Glutamatergic neuron (in vitro differentiated cells): ENCODE measurements at regions not wholly inside any gene's neighbourhood (a gene's known extent, or its start where the extent isn't known, plus 50 kb on each side); places are given as distances from the start of the nearest gene placed in this dataset.
"Not testable (repeated sequence)": the region's sequence is repeated elsewhere in the genome, so short reads cannot be mapped to it uniquely, and the experiment has no call there.

Source experiments
- DNase-seq: peaks from one replicate; pipeline ENCODE4 v3.0.0; 2022
- H3K27ac Mint-ChIP-seq: one replicate; pipeline ENCODE4 v1.8.0; 2020; ENCODE audit warnings: mild to moderate bottlenecking, mixed read lengths, inconsistent platforms; ENCODE audit not compliant: unreplicated experiment
- H3K27me3 Mint-ChIP-seq: one replicate; pipeline ENCODE4 v1.8.0; 2020; ENCODE audit warnings: mild to moderate bottlenecking, moderate library complexity, mixed read lengths, inconsistent platforms; ENCODE audit not compliant: unreplicated experiment
- H3K36me3 Mint-ChIP-seq: one replicate; pipeline ENCODE4 v1.8.0; 2020; ENCODE audit warnings: mild to moderate bottlenecking, mixed read lengths, inconsistent platforms; ENCODE audit not compliant: unreplicated experiment
- H3K4me1 Mint-ChIP-seq: one replicate; pipeline ENCODE4 v1.8.0; 2020; ENCODE audit warnings: mild to moderate bottlenecking, low read depth, mixed read lengths, inconsistent platforms; ENCODE audit not compliant: unreplicated experiment
- H3K4me3 Mint-ChIP-seq: one replicate; pipeline ENCODE4 v1.8.0; 2020; ENCODE audit warnings: mild to moderate bottlenecking, mixed read lengths, inconsistent platforms; ENCODE audit not compliant: unreplicated experiment
- H3K9me3 Mint-ChIP-seq: one replicate; pipeline ENCODE4 v1.8.0; 2020; ENCODE audit warnings: mild to moderate bottlenecking, moderate library complexity, mixed read lengths, inconsistent platforms; ENCODE audit not compliant: unreplicated experiment

GRCh38 chr21:7853426-7853825 is 2668.0 kb upstream of the TPTE start:
- H3K9me3 Mint-ChIP-seq, H3K4me3 Mint-ChIP-seq, H3K27ac Mint-ChIP-seq, H3K27me3 Mint-ChIP-seq, H3K36me3 Mint-ChIP-seq, H3K4me1 Mint-ChIP-seq, DNase-seq: not testable (repeated sequence)

DNA sequence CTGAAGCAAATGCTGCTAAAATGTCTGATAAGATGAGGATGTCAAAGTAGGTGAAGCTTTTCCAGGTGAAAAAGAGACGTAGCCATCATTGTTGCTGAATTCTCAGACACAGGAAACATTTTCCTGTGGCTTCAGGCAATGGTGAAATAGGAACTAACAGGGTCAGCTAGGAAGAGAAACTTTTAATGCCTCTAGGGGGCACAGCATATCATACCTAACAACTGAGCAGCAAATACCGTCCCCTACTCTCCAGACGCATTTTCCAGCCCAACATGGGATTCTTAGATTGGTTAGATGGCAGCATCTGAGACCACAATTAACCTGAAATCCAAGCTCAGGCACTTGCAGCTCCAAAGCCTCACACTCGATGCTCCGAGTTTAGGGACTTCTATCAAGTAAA is 2667.5 kb upstream of the TPTE start:
- not testable (repeated sequence) for H3K27me3 Mint-ChIP-seq, H3K4me3 Mint-ChIP-seq, DNase-seq, H3K27ac Mint-ChIP-seq, H3K4me1 Mint-ChIP-seq, H3K9me3 Mint-ChIP-seq, H3K36me3 Mint-ChIP-seq
